H1 (cell line): ENCODE measurements at regions not wholly inside any gene's neighbourhood (a gene's known extent, or its start where the extent isn't known, plus 50 kb on each side); places are given as distances from the start of the nearest gene placed in this dataset.

Experiments
- CTCF ChIA-PET: fragments of 300-600 bp; sonication (Branson Sonifier 250); formaldehyde crosslinking; loops from one replicate; lab custom pipeline; 2021; ENCODE audit not compliant: partially characterized antibody; lab: Charles Lee
- POLR2A ChIA-PET: fragments of 300-600 bp; sonication (Branson Sonifier 250); formaldehyde crosslinking; loops from one replicate; lab custom pipeline; 2021; ENCODE audit warnings: inconsistent platforms; ENCODE audit not compliant: partially characterized antibody; lab: Charles Lee
- DNase-seq, 2 experiments: peaks; one replicate each; pipeline versions ENCODE4 v3.0.0 to v3.0.0-alpha.2; 2010 to 2022; ENCODE audit warnings: low spot score in 2 of 2, low read depth in 1 of 2, mixed read lengths in 1 of 2
- FAIRE-seq: peaks from 2 replicates; lab custom pipeline; 2011; peaks lifted over from hg19 to GRCh38; lab: Jason Lieb, UNC
- H2AFZ ChIP-seq: 2 replicates; pipeline ENCODE4 v1.8.1; 2012; ENCODE audit warnings: low read length, inconsistent platforms
- H2AK5ac ChIP-seq: 2 replicates; pipeline ENCODE4 v1.6.1; 2013; ENCODE audit warnings: low read depth, low read length
- H2BK120ac ChIP-seq: replicated peaks from 2 replicates; pipeline ENCODE3; 2013; ENCODE audit warnings: low read depth, low read length, inconsistent platforms
- H2BK12ac ChIP-seq: 2 replicates; pipeline ENCODE4 v1.6.1; 2013; ENCODE audit warnings: low read depth, low read length
- H2BK15ac ChIP-seq: 2 replicates; pipeline ENCODE4 v1.6.1; 2013; ENCODE audit warnings: low read length
- H2BK20ac ChIP-seq: 2 replicates; pipeline ENCODE4 v1.6.1; 2013; ENCODE audit warnings: low read length
- H2BK5ac ChIP-seq: 2 replicates; pipeline ENCODE4 v1.6.1; 2013; ENCODE audit warnings: low read depth, low read length
- H3K14ac ChIP-seq: 2 replicates; pipeline ENCODE4 v1.6.1; 2013; ENCODE audit warnings: inconsistent platforms; ENCODE audit not compliant: insufficient read length
- H3K18ac ChIP-seq: 2 replicates; pipeline ENCODE4 v1.6.1; 2013; ENCODE audit warnings: low read length; ENCODE audit errors: extremely low read depth
- H3K23ac ChIP-seq: 2 replicates; pipeline ENCODE4 v1.6.1; 2013; ENCODE audit warnings: inconsistent platforms; ENCODE audit not compliant: insufficient read length
- H3K23me2 ChIP-seq: 2 replicates; pipeline ENCODE4 v1.6.1; 2013; ENCODE audit warnings: low read depth, low read length
- H3K27ac ChIP-seq: 2 replicates; pipeline ENCODE4 v1.6.1; 2011; ENCODE audit warnings: low read depth, low read length, inconsistent platforms
- H3K27me3 ChIP-seq, 4 experiments: replicated peaks in 1 of 4; 1 replicate in 1 of 4; 2 replicates in 3 of 4; pipeline versions ENCODE4 v1.6.1 to v1.8.1; 2011 to 2013; ENCODE audit warnings: low read length in 3 of 4, mild to moderate bottlenecking in 3 of 4, inconsistent platforms in 2 of 4, mixed read lengths in 2 of 4, moderate library complexity in 1 of 4; ENCODE audit not compliant: control insufficient read depth in 3 of 4, insufficient read depth in 3 of 4; ENCODE audit errors: extremely low read depth in 1 of 4
- H3K36me3 ChIP-seq, 4 experiments: 2 replicates each; pipeline versions ENCODE4 v1.6.1 to v1.8.1; 2011 to 2013; ENCODE audit warnings: mild to moderate bottlenecking in 4 of 4, low read length in 3 of 4, moderate library complexity in 2 of 4, control low read depth in 1 of 4, inconsistent platforms in 1 of 4; ENCODE audit not compliant: insufficient read depth in 4 of 4, control insufficient read depth in 2 of 4
- H3K4ac ChIP-seq: replicated peaks from 2 replicates; pipeline ENCODE3; 2013; ENCODE audit warnings: low read length, low read depth, mixed read lengths, inconsistent platforms; ENCODE audit not compliant: insufficient read length
- H3K4me1 ChIP-seq, 4 experiments: replicated peaks in 1 of 4; 1 replicate in 1 of 4; 2 replicates in 3 of 4; pipeline versions ENCODE4 v1.6.1 to v1.8.1; 2011 to 2013; ENCODE audit warnings: low read length in 3 of 4, inconsistent platforms in 2 of 4, mixed read lengths in 1 of 4; ENCODE audit not compliant: insufficient read depth in 4 of 4, control insufficient read depth in 3 of 4
- H3K4me2 ChIP-seq, 2 experiments: 2 replicates each; pipeline versions ENCODE4 v1.6.1 to v1.8.1; 2011 to 2013; ENCODE audit warnings: low read depth in 2 of 2, low read length in 2 of 2, control low read depth in 1 of 2, inconsistent platforms in 1 of 2, mild to moderate bottlenecking in 1 of 2; ENCODE audit not compliant: insufficient read depth in 1 of 2
- H3K4me3 ChIP-seq, 4 experiments: fragments of 200-600, 300-600 bp in 1 of 4; sonication (generic), shearing (Covaris generic), sonication (Bioruptor Twin) in 1 of 4; 2 replicates each; pipeline versions ENCODE4 v1.5.1 to v1.8.1; 2011 to 2016; ENCODE audit warnings: low read length in 4 of 4, low read depth in 3 of 4, control low read depth in 2 of 4, inconsistent platforms in 2 of 4, mild to moderate bottlenecking in 2 of 4, mixed read lengths in 1 of 4, moderate library complexity in 1 of 4; ENCODE audit not compliant: insufficient read depth in 2 of 4; ENCODE audit errors: extremely low read depth in 1 of 4
- H3K56ac ChIP-seq: replicated peaks from 2 replicates; pipeline ENCODE3; 2013; ENCODE audit warnings: low read depth, mild to moderate bottlenecking, mixed read lengths, low read length, inconsistent platforms; ENCODE audit not compliant: insufficient read length
- H3K79me1 ChIP-seq: 2 replicates; pipeline ENCODE4 v1.6.1; 2013; ENCODE audit warnings: low read depth, low read length, control low read depth
- H3K79me2 ChIP-seq, 2 experiments: 2 replicates each; pipeline versions ENCODE4 v1.6.1 to v1.8.1; 2012 to 2013; ENCODE audit warnings: low read length in 2 of 2, mild to moderate bottlenecking in 2 of 2, inconsistent platforms in 1 of 2; ENCODE audit not compliant: insufficient read depth in 2 of 2, control insufficient read depth in 1 of 2
- H3K9ac ChIP-seq, 4 experiments: replicated peaks in 1 of 4; 1 replicate in 1 of 4; 2 replicates in 3 of 4; pipeline versions ENCODE4 v1.6.1 to v1.8.1; 2011 to 2013; ENCODE audit warnings: low read depth in 3 of 4, low read length in 3 of 4, control low read depth in 2 of 4, mild to moderate bottlenecking in 2 of 4, moderate library complexity in 2 of 4, inconsistent platforms in 1 of 4; ENCODE audit errors: extremely low read depth in 1 of 4
- H3K9me3 ChIP-seq, 2 experiments: 2 replicates each; pipeline versions ENCODE4 v1.6.1 to v1.8.1; 2012 to 2013; ENCODE audit warnings: mild to moderate bottlenecking in 2 of 2, moderate library complexity in 2 of 2, control low read depth in 1 of 2, inconsistent platforms in 1 of 2, low read depth in 1 of 2, low read length in 1 of 2, mixed read lengths in 1 of 2; ENCODE audit not compliant: insufficient read depth in 2 of 2
- H4K20me1 ChIP-seq, 2 experiments: replicated peaks in 1 of 2; 2 replicates each; pipeline versions ENCODE3 to v1.8.1; 2011 to 2013; ENCODE audit warnings: inconsistent platforms in 2 of 2, low read length in 2 of 2, mild to moderate bottlenecking in 1 of 2; ENCODE audit not compliant: insufficient read depth in 2 of 2, control insufficient read depth in 1 of 2
- H4K5ac ChIP-seq: 2 replicates; pipeline ENCODE4 v1.6.1; 2013; ENCODE audit warnings: low read length, low read depth, mixed read lengths, inconsistent platforms; ENCODE audit not compliant: insufficient read length
- H4K8ac ChIP-seq: 2 replicates; pipeline ENCODE4 v1.8.0; 2013; ENCODE audit warnings: mild to moderate bottlenecking, moderate library complexity, low read length, inconsistent platforms; ENCODE audit not compliant: insufficient read depth; ENCODE audit errors: extremely low read depth
- H4K91ac ChIP-seq: replicated peaks from 2 replicates; pipeline ENCODE3; 2013; ENCODE audit warnings: low read length, mixed read lengths, inconsistent platforms; ENCODE audit not compliant: insufficient read length
- CBX8 ChIP-seq: fragments of 300-800, 300-1000 bp; sonication (generic); IDR thresholded peaks from 2 replicates; pipeline ENCODE4 v1.7.1; 2016; ENCODE audit warnings: low read depth, low read length, borderline replicate concordance
- FOSL1 ChIP-seq: IDR thresholded peaks from 2 replicates; pipeline ENCODE4 v1.6.1; 2011; ENCODE audit warnings: mild to moderate bottlenecking, low read depth, low read length, moderate library complexity; ENCODE audit not compliant: insufficient read depth
- HDAC6 ChIP-seq: IDR thresholded peaks from one replicate; pipeline ENCODE4 v1.7.1; 2012; ENCODE audit warnings: low read depth, mild to moderate bottlenecking, inconsistent platforms, low read length, moderate library complexity
- NRF1 ChIP-seq: IDR thresholded peaks from 2 replicates; pipeline ENCODE4 v1.6.1; 2011; ENCODE audit warnings: mild to moderate bottlenecking, low read depth, low read length, improper control_type of control experiment
- SAP30 ChIP-seq: fragments of 300-600 bp; sonication (generic); IDR thresholded peaks from 2 replicates; pipeline ENCODE4 v1.7.1; 2012; ENCODE audit warnings: low read length, moderate library complexity, mild to moderate bottlenecking, inconsistent platforms; ENCODE audit not compliant: insufficient read depth, insufficient replicate concordance
- SP1 ChIP-seq: IDR thresholded peaks from 2 replicates; pipeline ENCODE4 v1.6.1; 2011; ENCODE audit warnings: low read depth, low read length
- SP2 ChIP-seq: IDR thresholded peaks from 2 replicates; pipeline ENCODE4 v1.6.1; 2012; ENCODE audit warnings: mild to moderate bottlenecking, low read length, inconsistent platforms
- TBP ChIP-seq: IDR thresholded peaks from 2 replicates; pipeline ENCODE4 v1.6.1; 2011; ENCODE audit warnings: low read depth, low read length, improper control_type of control experiment
- ZNF274 ChIP-seq: IDR thresholded peaks from 2 replicates; pipeline ENCODE4 v1.7.0; 2012; ENCODE audit warnings: low read length, borderline replicate concordance; ENCODE audit errors: extremely low read depth
- WGBS, 2 experiments: shearing (Covaris generic) in 1 of 2; methylation state at CpG; one replicate each; pipeline versions ENCODE4 v1.1.6 to v1.1.7; 2013 to 2015; ENCODE audit warnings: low lambda C conversion rate in 2 of 2, mixed read lengths in 2 of 2, inconsistent platforms in 1 of 2, low coverage in 1 of 2, missing lambda C conversion rate in 1 of 2; ENCODE audit not compliant: insufficient replicate concordance in 2 of 2, insufficient coverage in 1 of 2, insufficient read length in 1 of 2; ENCODE audit errors: extremely low coverage in 1 of 2, missing lambda C conversion rate in 1 of 2; 5-methylcytosine and 5-hydroxymethylcytosine counted together

DNA sequence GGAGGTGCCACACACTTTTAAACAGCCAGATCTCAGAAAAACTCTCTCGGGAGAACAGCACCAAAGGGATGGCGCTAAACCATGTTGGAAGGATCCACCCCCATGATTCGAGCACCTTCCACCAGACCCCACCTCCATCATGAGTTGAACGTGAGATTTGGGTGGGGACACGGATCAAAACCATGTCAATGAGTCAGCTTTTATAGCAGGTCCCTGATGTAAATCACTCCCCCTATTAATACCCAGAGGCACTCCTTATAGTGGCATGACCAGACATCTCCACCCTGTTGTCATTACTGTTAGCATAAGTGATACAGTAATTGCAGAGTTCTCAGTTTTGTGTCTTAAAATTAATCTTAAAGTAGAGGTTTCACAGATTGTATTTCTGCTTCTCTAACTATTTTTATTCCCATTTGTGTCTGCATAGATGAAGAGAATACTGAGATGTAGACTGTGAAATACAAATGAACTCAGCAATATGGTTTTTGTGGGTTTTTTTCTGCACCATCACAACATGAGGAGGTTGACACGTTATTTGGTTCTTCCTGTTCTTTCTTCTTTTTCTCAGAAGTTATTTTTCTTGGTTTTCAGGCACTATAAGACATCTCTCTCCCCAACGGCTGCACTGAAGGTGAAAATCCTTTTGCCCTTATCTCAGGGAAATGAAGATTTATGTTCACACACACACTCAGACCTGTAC, 218.2 kb downstream of the ARL4C start:
- no peak overlapping the region for H3K56ac ChIP-seq
- no peak overlapping the region for H2AK5ac ChIP-seq
- H4K5ac ChIP-seq: no peak overlapping the region
- H4K20me1 ChIP-seq: no peaks in the 10 kb centered on the region
- no peak overlapping the region for H3K18ac ChIP-seq
- no peaks in the 10 kb centered on the region for H3K23me2 ChIP-seq
- CTCF ChIA-PET: no interaction called here
- no peak overlapping the region for H3K14ac ChIP-seq
- H3K23ac ChIP-seq: no peak overlapping the region
- H2BK120ac ChIP-seq: no peak overlapping the region
- no peaks in the 10 kb centered on the region for H3K36me3 ChIP-seq
- no peaks in the 10 kb centered on the region for H3K4me1 ChIP-seq
- no peak overlapping the region for H2BK15ac ChIP-seq
- no peak overlapping the region for H3K4me2 ChIP-seq
- H3K4ac ChIP-seq: no peak overlapping the region
- H3K9me3 ChIP-seq: no peaks in the 10 kb centered on the region
- H3K27ac ChIP-seq: no peak overlapping the region
- H2BK20ac ChIP-seq: no peak overlapping the region
- no peak overlapping the region for H3K4me3 ChIP-seq
- H2BK5ac ChIP-seq: no peak overlapping the region
- H3K9ac ChIP-seq: no peak overlapping the region
- H3K27me3 ChIP-seq: no peaks in the 10 kb centered on the region
- no peak overlapping the region for H2BK12ac ChIP-seq
- no peak overlapping the region for H4K8ac ChIP-seq
- H3K79me2 ChIP-seq: no peaks in the 10 kb centered on the region
- WGBS, 2 experiments: 89% methylated on average over 7 of the region's 7 CpGs; no CpG with 5 or more reads in 1 of the 2 experiments
- no peak overlapping the region for H2AFZ ChIP-seq
- H4K91ac ChIP-seq: no peak overlapping the region
- H3K79me1 ChIP-seq: no peaks in the 10 kb centered on the region
- FAIRE-seq (no peak), DNase-seq (no peak)
- POLR2A ChIA-PET: no interaction called here
- TF ChIP-seq CBX8: no peak
- no peak for TF ChIP-seq SP2
- no peak for TF ChIP-seq HDAC6
- no peak for TF ChIP-seq NRF1
- no peak for TF ChIP-seq SAP30
- no peak for TF ChIP-seq ZNF274
- TF ChIP-seq TBP: no peak
- no peak for TF ChIP-seq SP1
- TF ChIP-seq FOSL1: no peak
